Epithelial cell of esophagus (primary cell): ENCODE measurements at regions not wholly inside any gene's neighbourhood (a gene's known extent, or its start where the extent isn't known, plus 50 kb on each side); places are given as distances from the start of the nearest gene placed in this dataset.
"Not testable (repeated sequence)": the region's sequence is repeated elsewhere in the genome, so short reads cannot be mapped to it uniquely, and the experiment has no call there.

ENCODE experiments used
- DNase-seq: peaks from one replicate; pipeline ENCODE4 v3.0.0; 2010; ENCODE audit warnings: low read depth
- H3K4me3 ChIP-seq: 2 replicates; pipeline ENCODE4 v1.5.1; 2011; ENCODE audit warnings: mild to moderate bottlenecking, low read length, control low read depth
- TF ChIP-seq, protein P1 (sequence below): IDR thresholded peaks from 2 replicates; pipeline ENCODE4 v1.5.1; 2011; ENCODE audit warnings: low read depth, mild to moderate bottlenecking, low read length, control low read depth, inconsistent platforms; ENCODE audit not compliant: insufficient read depth; ENCODE audit errors: missing control alignments

GRCh38 chr22:22960307-22960706, 72.7 kb downstream of the IGLL5 start:
- no peak for DNase-seq
- TF ChIP-seq, protein P1, sequence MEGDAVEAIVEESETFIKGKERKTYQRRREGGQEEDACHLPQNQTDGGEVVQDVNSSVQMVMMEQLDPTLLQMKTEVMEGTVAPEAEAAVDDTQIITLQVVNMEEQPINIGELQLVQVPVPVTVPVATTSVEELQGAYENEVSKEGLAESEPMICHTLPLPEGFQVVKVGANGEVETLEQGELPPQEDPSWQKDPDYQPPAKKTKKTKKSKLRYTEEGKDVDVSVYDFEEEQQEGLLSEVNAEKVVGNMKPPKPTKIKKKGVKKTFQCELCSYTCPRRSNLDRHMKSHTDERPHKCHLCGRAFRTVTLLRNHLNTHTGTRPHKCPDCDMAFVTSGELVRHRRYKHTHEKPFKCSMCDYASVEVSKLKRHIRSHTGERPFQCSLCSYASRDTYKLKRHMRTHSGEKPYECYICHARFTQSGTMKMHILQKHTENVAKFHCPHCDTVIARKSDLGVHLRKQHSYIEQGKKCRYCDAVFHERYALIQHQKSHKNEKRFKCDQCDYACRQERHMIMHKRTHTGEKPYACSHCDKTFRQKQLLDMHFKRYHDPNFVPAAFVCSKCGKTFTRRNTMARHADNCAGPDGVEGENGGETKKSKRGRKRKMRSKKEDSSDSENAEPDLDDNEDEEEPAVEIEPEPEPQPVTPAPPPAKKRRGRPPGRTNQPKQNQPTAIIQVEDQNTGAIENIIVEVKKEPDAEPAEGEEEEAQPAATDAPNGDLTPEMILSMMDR, result no peak
- no peak overlapping the region for H3K4me3 ChIP-seq

GRCh38 chr22:22961574-22961973, 74.0 kb downstream of the IGLL5 start:
- H3K4me3 ChIP-seq, result no peak overlapping the region
- DNase-seq, result no peak
- TF ChIP-seq, protein P1, result no peak

DNA sequence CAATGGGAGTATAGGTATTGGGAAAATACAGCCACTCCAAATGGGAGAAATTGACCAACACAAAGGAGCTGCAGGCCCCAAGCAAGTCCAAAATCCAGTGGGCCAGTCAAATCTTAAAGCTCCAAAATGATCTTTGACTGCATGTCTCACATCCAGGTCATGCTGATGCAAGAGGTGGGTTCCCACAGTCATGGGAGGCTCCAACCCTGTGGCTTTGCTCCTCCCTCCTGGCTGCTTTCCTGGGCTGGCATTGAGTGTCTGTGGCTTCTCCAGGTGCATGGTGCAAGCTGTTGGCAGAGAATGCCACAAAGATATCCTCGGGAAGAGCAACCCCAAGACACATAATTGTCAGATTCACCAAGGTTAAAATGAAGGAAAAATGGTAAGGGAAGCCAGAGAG, 80.8 kb downstream of the IGLL5 start:
- no peak overlapping the region for H3K4me3 ChIP-seq
- no peak for DNase-seq
- TF ChIP-seq, protein P1, result no peak

GRCh38 chr22:22972605-22973004, 85.0 kb downstream of the IGLL5 start:
- not testable (repeated sequence) for DNase-seq, H3K4me3 ChIP-seq

GRCh38 chr22:22973336-22973735, 85.7 kb downstream of the IGLL5 start:
- no peak for DNase-seq
- H3K4me3 ChIP-seq, result no peak overlapping the region
- TF ChIP-seq, protein P1, result no peak

- no peak for DNase-seq
- TF ChIP-seq, protein P1, result no peak
- H3K4me3 ChIP-seq, result no peak overlapping the region
Observed at GRCh38 chr22:22974156-22974555, 86.5 kb downstream of the IGLL5 start.

DNA sequence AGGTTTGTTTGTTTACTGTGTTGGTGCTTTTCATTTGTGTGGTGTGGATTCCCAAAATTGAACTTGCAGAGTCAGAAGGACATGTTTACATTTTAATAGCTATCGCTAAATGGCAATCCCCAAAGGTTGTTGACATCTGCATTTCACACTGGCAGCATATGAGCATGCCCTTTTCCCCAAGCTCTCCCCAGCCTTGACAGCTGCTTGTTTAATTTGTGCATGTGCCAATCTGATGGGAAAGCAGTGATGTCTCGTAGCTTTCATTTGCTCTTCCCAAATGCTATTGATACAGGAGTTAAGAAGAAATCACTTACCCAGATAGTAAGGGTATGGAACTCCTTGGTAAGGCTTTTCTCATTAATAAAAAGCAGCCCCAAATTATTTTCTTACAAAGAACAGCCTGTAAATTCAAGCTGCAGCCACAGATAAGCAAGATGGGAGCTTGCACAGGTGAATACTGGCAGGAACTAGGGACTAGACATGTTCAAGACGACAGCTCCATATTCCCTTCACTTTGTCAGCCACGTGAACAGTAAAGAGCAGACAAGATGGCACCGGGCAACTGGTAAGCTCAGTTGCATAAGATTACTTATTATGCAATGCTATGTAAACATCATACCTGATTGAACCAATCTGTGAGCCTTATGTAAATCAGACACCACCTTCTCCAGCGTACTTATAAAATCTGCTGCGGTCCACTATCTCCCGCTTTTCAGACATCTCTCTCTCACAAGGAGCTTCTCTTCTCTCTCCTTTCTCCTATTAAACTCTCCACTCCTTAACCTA, 87.4 kb downstream of the IGLL5 start:
- no peak for DNase-seq
- TF ChIP-seq, protein P1, result no peak
- no peak overlapping the region for H3K4me3 ChIP-seq
